GM12878 (cell line): ENCODE measurements at regions not wholly inside any gene's neighbourhood (a gene's known extent, or its start where the extent isn't known, plus 50 kb on each side); places are given as distances from the start of the nearest gene placed in this dataset.

Experiments
- BHLHE40 ChIP-seq, 2 experiments: fragments of 450-650 bp in 1 of 2; IDR thresholded peaks; 2 replicates each; pipeline ENCODE4 v1.6.1; 2011 to 2017; ENCODE audit warnings: low read depth in 2 of 2, borderline replicate concordance in 1 of 2, improper control_type of control experiment in 1 of 2, low read length in 1 of 2, mild to moderate bottlenecking in 1 of 2
- BMI1 ChIP-seq: fragments of 450-650 bp; IDR thresholded peaks from 2 replicates; pipeline ENCODE4 v1.6.1; 2016; ENCODE audit warnings: mild to moderate bottlenecking, moderate library complexity, borderline replicate concordance
- BRCA1 ChIP-seq: IDR thresholded peaks from 2 replicates; pipeline ENCODE4 v1.6.1; 2011; ENCODE audit warnings: low read depth, low read length, improper control_type of control experiment
- CBFB ChIP-seq: IDR thresholded peaks from 2 replicates; pipeline ENCODE4 v1.6.1; 2016; ENCODE audit warnings: antibody characterized with exemption, low read depth
- CHD4 ChIP-seq: fragments of 200-600 bp; sonication (generic); IDR thresholded peaks from 2 replicates; pipeline ENCODE4 v1.6.1; 2016; ENCODE audit warnings: mild to moderate bottlenecking
- EP300 ChIP-seq, 2 experiments: fragments of 150-350 bp in 1 of 2; IDR thresholded peaks; 2 replicates each; pipeline ENCODE4 v1.6.1; 2011 to 2012; ENCODE audit warnings: low read depth in 2 of 2, low read length in 2 of 2, borderline replicate concordance in 1 of 2, improper control_type of control experiment in 1 of 2, inconsistent platforms in 1 of 2; ENCODE audit not compliant: control insufficient read depth in 1 of 2
- GABPA ChIP-seq: IDR thresholded peaks from 2 replicates; pipeline ENCODE4 v1.6.1; 2014; ENCODE audit warnings: antibody characterized with exemption, low read depth, mild to moderate bottlenecking, inconsistent platforms
- HDGF ChIP-seq: fragments of 450-650 bp; IDR thresholded peaks from 2 replicates; pipeline ENCODE4 v1.6.1; 2016; ENCODE audit warnings: antibody characterized with exemption
- IKZF1 ChIP-seq: fragments of 450-650 bp; conservative IDR thresholded peaks from 2 replicates; pipeline ENCODE4 v1.6.1; 2017; ENCODE audit warnings: antibody characterized with exemption, mild to moderate bottlenecking
- JUND ChIP-seq: IDR thresholded peaks from 2 replicates; pipeline ENCODE4 v1.6.1; 2012; ENCODE audit warnings: low read depth, mild to moderate bottlenecking, low read length, improper control_type of control experiment, moderate library complexity
- MTA3 ChIP-seq: IDR thresholded peaks from 2 replicates; pipeline ENCODE4 v1.6.1; 2012; ENCODE audit warnings: low read length, inconsistent platforms, borderline replicate concordance
- MXI1 ChIP-seq: fragments of 150-350 bp; IDR thresholded peaks from 2 replicates; pipeline ENCODE4 v1.6.1; 2011; ENCODE audit warnings: low read depth, mild to moderate bottlenecking, inconsistent platforms, low read length, improper control_type of control experiment
- NFYB ChIP-seq: IDR thresholded peaks from 2 replicates; pipeline ENCODE4 v1.6.1; 2011; ENCODE audit warnings: low read depth, mild to moderate bottlenecking, low read length, improper control_type of control experiment, moderate library complexity; ENCODE audit not compliant: insufficient read depth
- PML ChIP-seq: IDR thresholded peaks from 2 replicates; pipeline ENCODE4 v1.6.1; 2012; ENCODE audit warnings: low read length, inconsistent platforms
- POLR2AphosphoS5 ChIP-seq: IDR thresholded peaks from 2 replicates; pipeline ENCODE4 v1.6.1; 2011; ENCODE audit warnings: mild to moderate bottlenecking, low read length, inconsistent platforms
- RAD51 ChIP-seq: fragments of 450-650 bp; IDR thresholded peaks from 2 replicates; pipeline ENCODE4 v1.6.1; 2016; ENCODE audit warnings: moderate library complexity, mild to moderate bottlenecking, inconsistent platforms
- RB1 ChIP-seq: fragments of 450-650 bp; formaldehyde crosslinking; IDR thresholded peaks from 2 replicates; pipeline ENCODE4 v1.6.1; 2017; ENCODE audit warnings: mild to moderate bottlenecking, borderline replicate concordance
- SMC3 ChIP-seq: IDR thresholded peaks from 2 replicates; pipeline ENCODE4 v1.6.1; 2011; ENCODE audit warnings: low read length, improper control_type of control experiment, borderline replicate concordance
- ZNF217 ChIP-seq: fragments of 450-650 bp; IDR thresholded peaks from 2 replicates; pipeline ENCODE4 v1.6.1; 2017; ENCODE audit warnings: antibody characterized with exemption, mild to moderate bottlenecking
- TF ChIP-seq, protein P1 (sequence below), 3 experiments: IDR thresholded peaks in 2 of 3; conservative IDR thresholded peaks in 1 of 3; 2 replicates each; pipeline ENCODE4 v1.5.1; 2011; ENCODE audit warnings: low read depth in 3 of 3, low read length in 3 of 3, mild to moderate bottlenecking in 3 of 3, control low read depth in 2 of 3, moderate library complexity in 2 of 3, inconsistent platforms in 1 of 3, mixed read lengths in 1 of 3; ENCODE audit not compliant: control insufficient read depth in 2 of 3, insufficient read depth in 1 of 3; ENCODE audit errors: extremely low read depth in 1 of 3
- TF ChIP-seq, protein P2 (sequence below): IDR thresholded peaks from 2 replicates; pipeline ENCODE4 v1.6.1; 2011; ENCODE audit warnings: borderline replicate concordance, low read depth, mild to moderate bottlenecking, moderate library complexity, low read length; ENCODE audit not compliant: insufficient read depth, poor library complexity, severe bottlenecking
- TF ChIP-seq, protein P3 (sequence below): fragments of 450-650 bp; IDR thresholded peaks from 2 replicates; pipeline ENCODE4 v1.6.1; 2016; ENCODE audit warnings: mild to moderate bottlenecking
- TF ChIP-seq, protein P4 (sequence below): IDR thresholded peaks from 2 replicates; pipeline ENCODE4 v1.6.1; 2012; ENCODE audit warnings: low read depth, low read length, improper control_type of control experiment
- TF ChIP-seq, protein P5 (sequence below): IDR thresholded peaks from 2 replicates; pipeline ENCODE4 v1.6.1; 2011; ENCODE audit warnings: low read depth, mild to moderate bottlenecking, low read length, moderate library complexity, borderline replicate concordance; ENCODE audit errors: extremely low read depth

DNA sequence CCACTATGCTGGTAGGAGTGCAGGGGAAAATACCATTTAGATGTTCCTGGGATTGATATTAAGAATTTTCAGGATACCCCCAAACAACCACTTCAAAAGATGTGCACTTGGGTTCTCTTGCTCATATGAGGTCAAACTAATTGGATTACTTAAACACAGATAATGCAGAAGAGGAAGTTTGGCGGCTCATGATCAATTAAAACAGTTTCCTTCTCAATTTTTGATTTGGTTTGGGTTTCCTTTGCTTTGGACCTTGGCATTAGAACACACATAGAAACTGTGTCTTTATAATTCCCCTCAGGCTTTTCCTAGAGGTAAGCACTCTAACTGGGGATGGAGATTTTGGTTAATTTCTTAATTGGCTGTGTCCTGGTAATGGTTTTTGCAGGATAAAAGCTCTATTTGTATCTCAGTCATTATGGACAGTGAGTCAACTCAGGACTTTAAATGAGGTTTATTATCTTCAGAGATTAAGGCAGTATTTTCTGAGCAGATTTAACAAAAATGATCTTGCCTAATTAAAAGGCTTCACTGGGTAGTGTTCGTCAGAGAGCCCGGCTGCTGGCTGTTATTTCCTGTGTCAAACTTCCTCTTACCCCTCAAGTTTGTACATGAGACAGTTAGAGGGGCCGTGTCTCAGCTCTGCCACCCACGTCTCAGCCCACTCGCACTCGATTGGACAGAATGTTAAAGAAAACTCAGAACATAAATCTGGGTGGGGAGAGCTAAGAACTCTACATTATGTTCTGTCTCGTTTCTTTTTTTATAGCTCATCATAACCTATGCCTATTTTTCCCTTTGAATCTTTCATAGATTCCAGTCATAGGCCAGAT, 50.3 kb upstream of the PREP start (continued):
- TF ChIP-seq, protein P1, sequence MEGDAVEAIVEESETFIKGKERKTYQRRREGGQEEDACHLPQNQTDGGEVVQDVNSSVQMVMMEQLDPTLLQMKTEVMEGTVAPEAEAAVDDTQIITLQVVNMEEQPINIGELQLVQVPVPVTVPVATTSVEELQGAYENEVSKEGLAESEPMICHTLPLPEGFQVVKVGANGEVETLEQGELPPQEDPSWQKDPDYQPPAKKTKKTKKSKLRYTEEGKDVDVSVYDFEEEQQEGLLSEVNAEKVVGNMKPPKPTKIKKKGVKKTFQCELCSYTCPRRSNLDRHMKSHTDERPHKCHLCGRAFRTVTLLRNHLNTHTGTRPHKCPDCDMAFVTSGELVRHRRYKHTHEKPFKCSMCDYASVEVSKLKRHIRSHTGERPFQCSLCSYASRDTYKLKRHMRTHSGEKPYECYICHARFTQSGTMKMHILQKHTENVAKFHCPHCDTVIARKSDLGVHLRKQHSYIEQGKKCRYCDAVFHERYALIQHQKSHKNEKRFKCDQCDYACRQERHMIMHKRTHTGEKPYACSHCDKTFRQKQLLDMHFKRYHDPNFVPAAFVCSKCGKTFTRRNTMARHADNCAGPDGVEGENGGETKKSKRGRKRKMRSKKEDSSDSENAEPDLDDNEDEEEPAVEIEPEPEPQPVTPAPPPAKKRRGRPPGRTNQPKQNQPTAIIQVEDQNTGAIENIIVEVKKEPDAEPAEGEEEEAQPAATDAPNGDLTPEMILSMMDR (IDR thresholded peaks at IDR 0.05 in 2 of 3, conservative IDR thresholded peaks at IDR 0.05 in 1 of 3; ENCODE audit: control insufficient read depth in 2 of 3, extremely low read depth in 1 of 3, insufficient read depth in 1 of 3, low read depth in 3 of 3, low read length in 3 of 3), result no peak
- TF ChIP-seq MXI1 (peak; percentile 72; the same call in 1 of the 2 replicates), NFYB (peak; percentile 78), GABPA (0 out of 2 replicates have a peak, but pooled peaks have one; percentile 32), RB1 (no peak), CBFB (no peak), BHLHE40 (IDR thresholded peaks at IDR 0.05; ENCODE audit: borderline replicate concordance in 1 of 2, low read depth in 2 of 2, low read length in 1 of 2) (peak in 1 of 2 experiments; percentile 26; a peak in 1 of 4 replicates), BRCA1 (no peak), ZNF217 (peak; percentile 64; the same call in 1 of the 2 replicates), BMI1 (0 out of 2 replicates have a peak, but pooled peaks have one; percentile 28), POLR2AphosphoS5 (no peak), CHD4 (no peak), SMC3 (no peak), RAD51 (no peak; the same call in 1 of the 2 replicates), IKZF1 (peak; percentile 76), PML (no peak), EP300 (IDR thresholded peaks at IDR 0.05; ENCODE audit: borderline replicate concordance in 1 of 2, control insufficient read depth in 1 of 2, low read depth in 2 of 2, low read length in 2 of 2) (peak; percentile 49 to 63; a peak in 3 of 4 replicates), HDGF (no peak), JUND (no peak), MTA3 (0 out of 2 replicates have a peak, but pooled peaks have one; percentile 22)
- TF ChIP-seq, protein P2, sequence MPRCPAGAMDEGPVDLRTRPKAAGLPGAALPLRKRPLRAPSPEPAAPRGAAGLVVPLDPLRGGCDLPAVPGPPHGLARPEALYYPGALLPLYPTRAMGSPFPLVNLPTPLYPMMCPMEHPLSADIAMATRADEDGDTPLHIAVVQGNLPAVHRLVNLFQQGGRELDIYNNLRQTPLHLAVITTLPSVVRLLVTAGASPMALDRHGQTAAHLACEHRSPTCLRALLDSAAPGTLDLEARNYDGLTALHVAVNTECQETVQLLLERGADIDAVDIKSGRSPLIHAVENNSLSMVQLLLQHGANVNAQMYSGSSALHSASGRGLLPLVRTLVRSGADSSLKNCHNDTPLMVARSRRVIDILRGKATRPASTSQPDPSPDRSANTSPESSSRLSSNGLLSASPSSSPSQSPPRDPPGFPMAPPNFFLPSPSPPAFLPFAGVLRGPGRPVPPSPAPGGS, result no peak
- TF ChIP-seq, protein P3, sequence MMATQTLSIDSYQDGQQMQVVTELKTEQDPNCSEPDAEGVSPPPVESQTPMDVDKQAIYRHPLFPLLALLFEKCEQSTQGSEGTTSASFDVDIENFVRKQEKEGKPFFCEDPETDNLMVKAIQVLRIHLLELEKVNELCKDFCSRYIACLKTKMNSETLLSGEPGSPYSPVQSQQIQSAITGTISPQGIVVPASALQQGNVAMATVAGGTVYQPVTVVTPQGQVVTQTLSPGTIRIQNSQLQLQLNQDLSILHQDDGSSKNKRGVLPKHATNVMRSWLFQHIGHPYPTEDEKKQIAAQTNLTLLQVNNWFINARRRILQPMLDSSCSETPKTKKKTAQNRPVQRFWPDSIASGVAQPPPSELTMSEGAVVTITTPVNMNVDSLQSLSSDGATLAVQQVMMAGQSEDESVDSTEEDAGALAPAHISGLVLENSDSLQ, result peak; percentile 42; the same call in 1 of the 2 replicates
- TF ChIP-seq, protein P4, sequence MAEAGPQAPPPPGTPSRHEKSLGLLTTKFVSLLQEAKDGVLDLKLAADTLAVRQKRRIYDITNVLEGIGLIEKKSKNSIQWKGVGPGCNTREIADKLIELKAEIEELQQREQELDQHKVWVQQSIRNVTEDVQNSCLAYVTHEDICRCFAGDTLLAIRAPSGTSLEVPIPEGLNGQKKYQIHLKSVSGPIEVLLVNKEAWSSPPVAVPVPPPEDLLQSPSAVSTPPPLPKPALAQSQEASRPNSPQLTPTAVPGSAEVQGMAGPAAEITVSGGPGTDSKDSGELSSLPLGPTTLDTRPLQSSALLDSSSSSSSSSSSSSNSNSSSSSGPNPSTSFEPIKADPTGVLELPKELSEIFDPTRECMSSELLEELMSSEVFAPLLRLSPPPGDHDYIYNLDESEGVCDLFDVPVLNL, result no peak
- TF ChIP-seq, protein P5, sequence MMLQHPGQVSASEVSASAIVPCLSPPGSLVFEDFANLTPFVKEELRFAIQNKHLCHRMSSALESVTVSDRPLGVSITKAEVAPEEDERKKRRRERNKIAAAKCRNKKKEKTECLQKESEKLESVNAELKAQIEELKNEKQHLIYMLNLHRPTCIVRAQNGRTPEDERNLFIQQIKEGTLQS, result no peak
